SK-N-SH (cell line): ENCODE measurements at regions not wholly inside any gene's neighbourhood (a gene's known extent, or its start where the extent isn't known, plus 50 kb on each side); places are given as distances from the start of the nearest gene placed in this dataset.

Source experiments
- EP300 ChIP-seq, 2 experiments: IDR thresholded peaks; 2 replicates each; pipeline versions ENCODE4 v1.4.0 to v1.6.1; 2012; ENCODE audit warnings: borderline replicate concordance in 1 of 2, low read depth in 1 of 2, low read length in 1 of 2
- FOXM1 ChIP-seq: IDR thresholded peaks from 2 replicates; pipeline ENCODE4 v1.4.0; 2012; ENCODE audit warnings: low read depth, mild to moderate bottlenecking
- JUND ChIP-seq: IDR thresholded peaks from 2 replicates; pipeline ENCODE4 v1.4.0; 2012
- MXI1 ChIP-seq: IDR thresholded peaks from 2 replicates; pipeline ENCODE4 v1.6.1; 2012; ENCODE audit warnings: mild to moderate bottlenecking, low read depth, low read length, improper control_type of control experiment
- POLR2AphosphoS5 ChIP-seq: IDR thresholded peaks from 2 replicates; pipeline ENCODE4 v1.6.1; 2012; ENCODE audit warnings: low read depth, low read length
- TAF1 ChIP-seq: IDR thresholded peaks from 2 replicates; pipeline ENCODE4 v1.6.1; 2012; ENCODE audit warnings: low read depth, mild to moderate bottlenecking, low read length, moderate library complexity, borderline replicate concordance
- TEAD4 ChIP-seq: IDR thresholded peaks from 2 replicates; pipeline ENCODE4 v1.4.0; 2012; ENCODE audit warnings: mild to moderate bottlenecking, borderline replicate concordance; ENCODE audit not compliant: insufficient read depth
- TF ChIP-seq, protein P1 (sequence below): IDR thresholded peaks from 2 replicates; pipeline ENCODE4 v1.4.0; 2012; ENCODE audit warnings: low read depth, borderline replicate concordance
- TF ChIP-seq, protein P2 (sequence below): fragments of 200-600 bp; sonication (generic); IDR thresholded peaks from 2 replicates; pipeline ENCODE4 v1.6.1; 2017; ENCODE audit warnings: antibody characterized with exemption, mild to moderate bottlenecking, moderate library complexity
- TF ChIP-seq, protein P3 (sequence below): IDR thresholded peaks from 2 replicates; pipeline ENCODE4 v1.6.1; 2012; ENCODE audit warnings: mild to moderate bottlenecking, low read depth, low read length, moderate library complexity
- TF ChIP-seq, protein P4 (sequence below): IDR thresholded peaks from 2 replicates; pipeline ENCODE4 v1.4.0; 2012; ENCODE audit warnings: low read depth

DNA sequence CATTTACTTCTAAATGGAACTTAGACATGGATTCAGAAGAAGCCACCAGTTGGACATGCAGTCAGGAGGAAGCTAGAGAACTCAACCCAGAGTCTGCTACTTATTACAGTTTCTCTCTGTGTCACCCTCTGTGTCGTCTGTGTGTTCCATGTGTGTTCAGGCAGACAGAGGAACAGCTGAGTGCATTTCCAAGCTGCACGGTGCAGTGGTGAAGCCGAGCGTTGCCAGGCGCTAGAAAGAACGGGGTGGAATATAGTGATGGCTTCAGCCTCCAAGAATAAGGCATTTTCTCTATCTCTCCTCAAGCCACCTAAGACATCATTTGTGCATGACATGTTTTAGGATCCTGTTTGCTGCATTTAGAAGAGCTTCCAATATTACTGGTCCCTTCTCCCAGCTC, 101.1 kb upstream of the CCL2 start:
- TF ChIP-seq MXI1 (no peak), POLR2AphosphoS5 (no peak), TAF1 (no peak), EP300 (IDR thresholded peaks at IDR 0.05; ENCODE audit: borderline replicate concordance in 1 of 2, low read depth in 1 of 2, low read length in 1 of 2) (no peak), TEAD4 (no peak), FOXM1 (no peak), JUND (no peak)
- TF ChIP-seq, protein P1, sequence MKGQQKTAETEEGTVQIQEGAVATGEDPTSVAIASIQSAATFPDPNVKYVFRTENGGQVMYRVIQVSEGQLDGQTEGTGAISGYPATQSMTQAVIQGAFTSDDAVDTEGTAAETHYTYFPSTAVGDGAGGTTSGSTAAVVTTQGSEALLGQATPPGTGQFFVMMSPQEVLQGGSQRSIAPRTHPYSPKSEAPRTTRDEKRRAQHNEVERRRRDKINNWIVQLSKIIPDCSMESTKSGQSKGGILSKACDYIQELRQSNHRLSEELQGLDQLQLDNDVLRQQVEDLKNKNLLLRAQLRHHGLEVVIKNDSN, result no peak
- TF ChIP-seq, protein P2, sequence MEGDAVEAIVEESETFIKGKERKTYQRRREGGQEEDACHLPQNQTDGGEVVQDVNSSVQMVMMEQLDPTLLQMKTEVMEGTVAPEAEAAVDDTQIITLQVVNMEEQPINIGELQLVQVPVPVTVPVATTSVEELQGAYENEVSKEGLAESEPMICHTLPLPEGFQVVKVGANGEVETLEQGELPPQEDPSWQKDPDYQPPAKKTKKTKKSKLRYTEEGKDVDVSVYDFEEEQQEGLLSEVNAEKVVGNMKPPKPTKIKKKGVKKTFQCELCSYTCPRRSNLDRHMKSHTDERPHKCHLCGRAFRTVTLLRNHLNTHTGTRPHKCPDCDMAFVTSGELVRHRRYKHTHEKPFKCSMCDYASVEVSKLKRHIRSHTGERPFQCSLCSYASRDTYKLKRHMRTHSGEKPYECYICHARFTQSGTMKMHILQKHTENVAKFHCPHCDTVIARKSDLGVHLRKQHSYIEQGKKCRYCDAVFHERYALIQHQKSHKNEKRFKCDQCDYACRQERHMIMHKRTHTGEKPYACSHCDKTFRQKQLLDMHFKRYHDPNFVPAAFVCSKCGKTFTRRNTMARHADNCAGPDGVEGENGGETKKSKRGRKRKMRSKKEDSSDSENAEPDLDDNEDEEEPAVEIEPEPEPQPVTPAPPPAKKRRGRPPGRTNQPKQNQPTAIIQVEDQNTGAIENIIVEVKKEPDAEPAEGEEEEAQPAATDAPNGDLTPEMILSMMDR, result no peak
- TF ChIP-seq, protein P3, sequence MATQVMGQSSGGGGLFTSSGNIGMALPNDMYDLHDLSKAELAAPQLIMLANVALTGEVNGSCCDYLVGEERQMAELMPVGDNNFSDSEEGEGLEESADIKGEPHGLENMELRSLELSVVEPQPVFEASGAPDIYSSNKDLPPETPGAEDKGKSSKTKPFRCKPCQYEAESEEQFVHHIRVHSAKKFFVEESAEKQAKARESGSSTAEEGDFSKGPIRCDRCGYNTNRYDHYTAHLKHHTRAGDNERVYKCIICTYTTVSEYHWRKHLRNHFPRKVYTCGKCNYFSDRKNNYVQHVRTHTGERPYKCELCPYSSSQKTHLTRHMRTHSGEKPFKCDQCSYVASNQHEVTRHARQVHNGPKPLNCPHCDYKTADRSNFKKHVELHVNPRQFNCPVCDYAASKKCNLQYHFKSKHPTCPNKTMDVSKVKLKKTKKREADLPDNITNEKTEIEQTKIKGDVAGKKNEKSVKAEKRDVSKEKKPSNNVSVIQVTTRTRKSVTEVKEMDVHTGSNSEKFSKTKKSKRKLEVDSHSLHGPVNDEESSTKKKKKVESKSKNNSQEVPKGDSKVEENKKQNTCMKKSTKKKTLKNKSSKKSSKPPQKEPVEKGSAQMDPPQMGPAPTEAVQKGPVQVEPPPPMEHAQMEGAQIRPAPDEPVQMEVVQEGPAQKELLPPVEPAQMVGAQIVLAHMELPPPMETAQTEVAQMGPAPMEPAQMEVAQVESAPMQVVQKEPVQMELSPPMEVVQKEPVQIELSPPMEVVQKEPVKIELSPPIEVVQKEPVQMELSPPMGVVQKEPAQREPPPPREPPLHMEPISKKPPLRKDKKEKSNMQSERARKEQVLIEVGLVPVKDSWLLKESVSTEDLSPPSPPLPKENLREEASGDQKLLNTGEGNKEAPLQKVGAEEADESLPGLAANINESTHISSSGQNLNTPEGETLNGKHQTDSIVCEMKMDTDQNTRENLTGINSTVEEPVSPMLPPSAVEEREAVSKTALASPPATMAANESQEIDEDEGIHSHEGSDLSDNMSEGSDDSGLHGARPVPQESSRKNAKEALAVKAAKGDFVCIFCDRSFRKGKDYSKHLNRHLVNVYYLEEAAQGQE, result no peak
- TF ChIP-seq, protein P4, sequence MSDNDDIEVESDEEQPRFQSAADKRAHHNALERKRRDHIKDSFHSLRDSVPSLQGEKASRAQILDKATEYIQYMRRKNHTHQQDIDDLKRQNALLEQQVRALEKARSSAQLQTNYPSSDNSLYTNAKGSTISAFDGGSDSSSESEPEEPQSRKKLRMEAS, result no peak
